Erythroblast (primary cell): ENCODE measurements at regions not wholly inside any gene's neighbourhood (a gene's known extent, or its start where the extent isn't known, plus 50 kb on each side); places are given as distances from the start of the nearest gene placed in this dataset.

Experiments used
- GATA1 ChIP-seq: IDR thresholded peaks from 2 replicates; pipeline ENCODE4 v1.6.1; 2011; ENCODE audit warnings: low read depth, mild to moderate bottlenecking, control low read depth, low read length, moderate library complexity
- POLR2A ChIP-seq: IDR thresholded peaks from 2 replicates; pipeline ENCODE4 v1.6.1; 2011; ENCODE audit warnings: mild to moderate bottlenecking, low read length

- TF ChIP-seq POLR2A = no peak
- TF ChIP-seq GATA1 = no peak
Observed at GRCh38 chr5:4180703-4181102, 585.1 kb downstream of the IRX1 start.
